Endodermal cell (in vitro differentiated cells): ENCODE measurements at regions not wholly inside any gene's neighbourhood (a gene's known extent, or its start where the extent isn't known, plus 50 kb on each side); places are given as distances from the start of the nearest gene placed in this dataset.

ENCODE experiments used
- DNase-seq: peaks from one replicate; pipeline ENCODE4 v3.0.0-alpha.2; 2017
- H3K27ac ChIP-seq: 2 replicates; pipeline ENCODE4 v1.5.1; 2013; ENCODE audit warnings: mild to moderate bottlenecking, low read depth, low read length, moderate library complexity
- H3K27me3 ChIP-seq: 2 replicates; pipeline ENCODE4 v1.6.1; 2013; ENCODE audit warnings: mild to moderate bottlenecking, low read length, moderate library complexity; ENCODE audit not compliant: insufficient read depth, control insufficient read depth, poor library complexity, severe bottlenecking
- H3K36me3 ChIP-seq: 2 replicates; pipeline ENCODE4 v1.7.0; 2013; ENCODE audit warnings: mild to moderate bottlenecking, low read length, moderate library complexity; ENCODE audit not compliant: control insufficient read depth, insufficient read depth
- H3K4me1 ChIP-seq: one replicate; pipeline ENCODE4 v1.7.0; 2013; ENCODE audit warnings: low read length; ENCODE audit not compliant: control insufficient read depth, insufficient read depth
- H3K4me3 ChIP-seq: 2 replicates; pipeline ENCODE4 v1.5.1; 2013; ENCODE audit warnings: mild to moderate bottlenecking, low read length, moderate library complexity
- H3K9ac ChIP-seq: 2 replicates; pipeline ENCODE4 v1.6.1; 2013; ENCODE audit warnings: mild to moderate bottlenecking, low read length, moderate library complexity; ENCODE audit not compliant: poor library complexity, severe bottlenecking; ENCODE audit errors: extremely low read depth
- H3K9me3 ChIP-seq: 2 replicates; pipeline ENCODE4 v1.6.1; 2013; ENCODE audit warnings: mild to moderate bottlenecking, low read length, moderate library complexity; ENCODE audit not compliant: control insufficient read depth
- H3K27ac Mint-ChIP-seq: 2 replicates; pipeline ENCODE4 v1.8.0; 2020; ENCODE audit warnings: mixed read lengths
- H3K27me3 Mint-ChIP-seq: 2 replicates; pipeline ENCODE4 v1.8.0; 2021; ENCODE audit warnings: mild to moderate bottlenecking, mixed read lengths; ENCODE audit not compliant: insufficient read depth
- H3K36me3 Mint-ChIP-seq: 2 replicates; pipeline ENCODE4 v1.8.0; 2020; ENCODE audit warnings: low read depth, mixed read lengths
- H3K4me1 Mint-ChIP-seq: 2 replicates; pipeline ENCODE4 v1.8.0; 2020; ENCODE audit warnings: mixed read lengths
- H3K4me3 Mint-ChIP-seq: 2 replicates; pipeline ENCODE4 v1.8.0; 2020; ENCODE audit warnings: mild to moderate bottlenecking, moderate library complexity, mixed read lengths
- H3K9me3 Mint-ChIP-seq: 2 replicates; pipeline ENCODE4 v1.8.0; 2020; ENCODE audit warnings: mild to moderate bottlenecking, mixed read lengths
- CTCF ChIP-seq: fragments of 200-600 bp; sonication (generic); conservative IDR thresholded peaks from 2 replicates; pipeline ENCODE4 v1.5.0; 2021; ENCODE audit warnings: antibody characterized with exemption, mild to moderate bottlenecking
- WGBS, 2 experiments: methylation state at CpG; one replicate each; pipeline versions ENCODE4 v1.1.5 to v1.1.7; 2013; ENCODE audit warnings: missing lambda C conversion rate in 2 of 2, mixed read lengths in 1 of 2; ENCODE audit not compliant: insufficient coverage in 1 of 2, insufficient read length in 1 of 2; 5-methylcytosine and 5-hydroxymethylcytosine counted together

- no peak overlapping the region for H3K27ac Mint-ChIP-seq
- peaks cover 20% of the 10 kb centered on the region for H3K4me1 Mint-ChIP-seq
- Histone ChIP-seq H3K9me3 (no peaks in the 10 kb centered on the region), H3K27ac (no peak overlapping the region), H3K27me3 (peaks cover 11% of the 10 kb centered on the region), H3K9ac (no peak overlapping the region), H3K36me3 (no peaks in the 10 kb centered on the region), H3K4me3 (no peak overlapping the region), H3K4me1 (peaks cover 4% of the 10 kb centered on the region)
- no peaks in the 10 kb centered on the region for H3K36me3 Mint-ChIP-seq
- WGBS, 2 experiments, result 80 to 87% methylated on average over 1 of the region's 1 CpG
- no peak for DNase-seq
- H3K9me3 Mint-ChIP-seq, result no peaks in the 10 kb centered on the region
- H3K4me3 Mint-ChIP-seq, result no peak overlapping the region
- TF ChIP-seq CTCF, result no peak
- peaks cover 4% of the 10 kb centered on the region for H3K27me3 Mint-ChIP-seq
These were observed 148.1 kb upstream of the CRY1 start for GRCh38 chr12:107241411-107241810.

- H3K4me1 ChIP-seq, result peaks cover 4% of the 10 kb centered on the region
- Mint-ChIP-seq H3K4me3 (no peak overlapping the region), H3K36me3 (no peaks in the 10 kb centered on the region), H3K27ac (no peak overlapping the region), H3K4me1 (peaks cover 14% of the 10 kb centered on the region), H3K27me3 (peaks cover 4% of the 10 kb centered on the region), H3K9me3 (no peaks in the 10 kb centered on the region)
- H3K27ac ChIP-seq, result no peak overlapping the region
- H3K9ac ChIP-seq, result no peak overlapping the region
- 58 to 83% methylated on average over 4 of the region's 4 CpGs for WGBS, 2 experiments
- DNase-seq, result no peak
- TF ChIP-seq CTCF, result no peak
- H3K4me3 ChIP-seq, result no peak overlapping the region
- H3K9me3 ChIP-seq, result no peaks in the 10 kb centered on the region
- H3K36me3 ChIP-seq, result no peaks in the 10 kb centered on the region
- peaks cover 11% of the 10 kb centered on the region for H3K27me3 ChIP-seq
These were observed 148.8 kb upstream of the CRY1 start for GRCh38 chr12:107242189-107242588.

- WGBS, 2 experiments, result 77 to 89% methylated on average over 3 to 4 of the region's 4 CpGs
- Mint-ChIP-seq H3K9me3 (no peaks in the 10 kb centered on the region), H3K27ac (no peak overlapping the region), H3K27me3 (peaks cover 4% of the 10 kb centered on the region), H3K36me3 (no peaks in the 10 kb centered on the region), H3K4me3 (no peak overlapping the region), H3K4me1 (peaks cover 8% of the 10 kb centered on the region)
- no peak overlapping the region for H3K9ac ChIP-seq
- no peak overlapping the region for H3K27ac ChIP-seq
- no peaks in the 10 kb centered on the region for H3K36me3 ChIP-seq
- H3K4me1 ChIP-seq, result no peaks in the 10 kb centered on the region
- H3K9me3 ChIP-seq, result no peaks in the 10 kb centered on the region
- peak; percentile 20 for TF ChIP-seq CTCF
- DNase-seq, result no peak
- peaks cover 16% of the 10 kb centered on the region for H3K27me3 ChIP-seq
- H3K4me3 ChIP-seq, result no peak overlapping the region
These were observed 150.0 kb upstream of the CRY1 start for GRCh38 chr12:107243341-107243740.
